ENCODE measurements at regions not wholly inside any gene's neighbourhood (a gene's known extent, or its start where the extent isn't known, plus 50 kb on each side); places are given as distances from the start of the nearest gene placed in this dataset.

DNA sequence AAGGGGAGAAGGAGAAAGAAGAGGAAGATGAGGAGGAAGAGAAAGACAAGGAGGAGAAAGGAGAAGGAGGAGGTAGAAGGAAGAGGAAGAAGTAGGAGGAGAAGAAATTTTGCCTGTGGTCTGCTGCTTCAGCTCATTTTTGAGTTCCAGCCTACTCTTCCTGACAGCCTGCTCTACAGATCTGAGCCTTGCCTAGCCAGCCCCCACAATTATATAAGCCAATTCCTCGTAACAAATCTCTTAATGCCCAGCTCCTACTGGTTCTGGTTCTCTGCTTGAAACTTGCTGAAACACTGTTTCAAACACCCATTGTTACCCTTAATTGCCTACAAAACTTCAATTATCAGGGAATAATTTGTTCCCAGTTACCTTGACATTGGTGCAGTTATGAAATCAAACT, 1014.2 kb upstream of the CELF4 start:
- TF ChIP-seq, protein P1, sequence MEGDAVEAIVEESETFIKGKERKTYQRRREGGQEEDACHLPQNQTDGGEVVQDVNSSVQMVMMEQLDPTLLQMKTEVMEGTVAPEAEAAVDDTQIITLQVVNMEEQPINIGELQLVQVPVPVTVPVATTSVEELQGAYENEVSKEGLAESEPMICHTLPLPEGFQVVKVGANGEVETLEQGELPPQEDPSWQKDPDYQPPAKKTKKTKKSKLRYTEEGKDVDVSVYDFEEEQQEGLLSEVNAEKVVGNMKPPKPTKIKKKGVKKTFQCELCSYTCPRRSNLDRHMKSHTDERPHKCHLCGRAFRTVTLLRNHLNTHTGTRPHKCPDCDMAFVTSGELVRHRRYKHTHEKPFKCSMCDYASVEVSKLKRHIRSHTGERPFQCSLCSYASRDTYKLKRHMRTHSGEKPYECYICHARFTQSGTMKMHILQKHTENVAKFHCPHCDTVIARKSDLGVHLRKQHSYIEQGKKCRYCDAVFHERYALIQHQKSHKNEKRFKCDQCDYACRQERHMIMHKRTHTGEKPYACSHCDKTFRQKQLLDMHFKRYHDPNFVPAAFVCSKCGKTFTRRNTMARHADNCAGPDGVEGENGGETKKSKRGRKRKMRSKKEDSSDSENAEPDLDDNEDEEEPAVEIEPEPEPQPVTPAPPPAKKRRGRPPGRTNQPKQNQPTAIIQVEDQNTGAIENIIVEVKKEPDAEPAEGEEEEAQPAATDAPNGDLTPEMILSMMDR (conservative IDR thresholded peaks at IDR 0.05; ENCODE audit: low read depth, low read length) = no peak
- DNase-seq (ENCODE audit: low read depth) = no peak
- H3K4me3 ChIP-seq (ENCODE audit: low read depth, low read length) = no peak overlapping the region

DNA sequence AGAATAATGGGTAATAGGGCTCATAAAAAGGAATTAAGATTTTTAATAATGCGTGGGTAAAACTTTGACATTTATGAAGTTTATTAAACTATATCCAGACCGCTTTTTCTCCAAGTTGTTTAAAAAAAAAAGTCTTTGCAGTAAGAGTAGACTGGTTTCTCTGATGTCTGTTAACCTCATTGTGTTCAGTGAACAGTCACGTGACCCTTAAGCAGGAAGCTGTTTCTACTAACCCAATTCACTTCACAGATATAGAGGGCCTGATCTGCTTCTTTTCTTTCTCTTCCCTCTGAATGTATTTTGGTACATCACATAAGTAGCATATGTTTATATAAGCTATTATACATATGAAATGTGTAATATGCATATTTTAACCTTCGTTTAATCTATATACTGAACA, 1011.3 kb upstream of the CELF4 start:
- no peak overlapping the region for H3K4me3 ChIP-seq (ENCODE audit: low read depth, low read length)
- no peak for DNase-seq (ENCODE audit: low read depth)
- TF ChIP-seq, protein P1 (conservative IDR thresholded peaks at IDR 0.05; ENCODE audit: low read depth, low read length) = no peak

GRCh38 chr18:38576349-38576748, 1010.8 kb upstream of the CELF4 start:
- DNase-seq (ENCODE audit: low read depth) = no peak
- H3K4me3 ChIP-seq (ENCODE audit: low read depth, low read length) = no peak overlapping the region

GRCh38 chr18:38575648-38576047, 1010.0 kb upstream of the CELF4 start:
- H3K4me3 ChIP-seq (ENCODE audit: low read depth, low read length) = no peak overlapping the region
- TF ChIP-seq, protein P1 (conservative IDR thresholded peaks at IDR 0.05; ENCODE audit: low read depth, low read length) = no peak
- DNase-seq (ENCODE audit: low read depth) = no peak

More at GRCh38 chr18:38576349-38576748, 1010.8 kb upstream of the CELF4 start:
- TF ChIP-seq, protein P1 (conservative IDR thresholded peaks at IDR 0.05; ENCODE audit: low read depth, low read length) = no peak

- H3K4me3 ChIP-seq (ENCODE audit: low read depth, low read length) = no peak overlapping the region
- TF ChIP-seq, protein P1 (conservative IDR thresholded peaks at IDR 0.05; ENCODE audit: low read depth, low read length) = no peak
- DNase-seq (ENCODE audit: low read depth) = no peak
Observed at GRCh38 chr18:38575023-38575422, 1009.4 kb upstream of the CELF4 start.

DNA sequence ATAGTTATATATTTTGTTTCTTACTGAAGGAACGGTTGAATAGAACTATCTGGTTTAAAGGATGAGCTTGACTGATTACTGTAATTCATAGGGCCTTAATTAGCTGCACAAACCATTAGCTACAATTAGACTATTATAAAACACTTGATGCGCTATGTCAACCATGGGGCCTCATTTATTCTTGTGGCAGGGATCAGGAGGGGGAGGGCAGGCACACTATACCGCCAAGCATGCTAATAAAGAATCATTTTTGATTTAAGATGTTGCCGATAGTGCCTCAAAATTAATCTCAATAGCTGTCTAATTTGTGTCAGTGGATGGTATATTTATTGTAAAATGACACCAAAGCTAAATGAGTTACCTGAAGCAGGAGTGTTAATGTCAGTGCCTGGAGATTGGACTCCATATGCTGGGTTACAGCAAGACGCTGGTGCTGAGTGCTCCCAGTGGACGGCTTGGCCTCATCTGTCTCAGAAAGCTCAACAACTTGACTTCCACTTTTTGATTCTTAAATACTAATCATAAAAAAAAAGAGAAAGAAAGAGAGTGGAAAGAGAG, 1007.0 kb upstream of the CELF4 start:
- no peak for DNase-seq (ENCODE audit: low read depth)
- H3K4me3 ChIP-seq (ENCODE audit: low read depth, low read length) = no peak overlapping the region
- TF ChIP-seq, protein P1 (conservative IDR thresholded peaks at IDR 0.05; ENCODE audit: low read depth, low read length) = no peak

DNA sequence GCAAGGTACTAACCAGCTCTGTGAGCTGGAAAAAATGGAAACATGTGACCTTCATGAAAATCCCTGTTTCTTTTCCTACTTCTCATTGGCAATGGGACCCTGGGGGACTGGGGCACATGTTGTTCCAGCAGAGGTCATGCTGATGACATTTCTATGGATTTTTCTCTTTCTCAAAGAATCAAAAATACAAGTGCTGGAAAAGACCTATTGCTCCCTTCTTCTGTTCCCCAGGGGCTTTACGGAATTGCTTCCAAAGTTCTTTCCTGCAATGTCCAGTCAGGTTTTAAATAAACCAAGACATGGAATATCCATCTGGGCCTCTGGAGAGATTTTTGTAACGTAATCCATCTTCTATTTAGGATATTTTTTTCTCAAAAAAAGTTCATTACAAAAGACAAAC, 1006.1 kb upstream of the CELF4 start:
- no peak for DNase-seq (ENCODE audit: low read depth)
- H3K4me3 ChIP-seq (ENCODE audit: low read depth, low read length) = no peak overlapping the region
- TF ChIP-seq, protein P1 (conservative IDR thresholded peaks at IDR 0.05; ENCODE audit: low read depth, low read length) = no peak
